Transverse colon (tissue), 4 donors: ENCODE measurements at regions not wholly inside any gene's neighbourhood (a gene's known extent, or its start where the extent isn't known, plus 50 kb on each side); places are given as distances from the start of the nearest gene placed in this dataset.

Source experiments
- POLR2A ChIP-seq: fragments of 450-650 bp; IDR thresholded peaks from one replicate; pipeline ENCODE4 v1.6.1; 2016; ENCODE audit warnings: antibody characterized with exemption, mild to moderate bottlenecking, moderate library complexity
- POLR2AphosphoS5 ChIP-seq, 3 donors: sonication (generic); formaldehyde crosslinking; IDR thresholded peaks; one replicate each; pipeline ENCODE4 v1.6.1; 2016; ENCODE audit warnings: antibody characterized with exemption in 3 of 3
- TF ChIP-seq, protein P1 (sequence below), 5 experiments: fragments of 200-600 bp in 3 of 5; fragments of 450-650 bp in 2 of 5; sonication (generic) in 3 of 5; IDR thresholded peaks; 1 replicate in 2 of 5; 2 replicates in 3 of 5; pipeline ENCODE4 v1.5.1; 2016 to 2017; ENCODE audit warnings: antibody characterized with exemption in 5 of 5, inconsistent platforms in 3 of 5, mild to moderate bottlenecking in 2 of 5, moderate library complexity in 1 of 5

GRCh38 chr10:61320257-61320587 is 133.0 kb downstream of the TMEM26 start:
- no peak for TF ChIP-seq POLR2AphosphoS5 (IDR thresholded peaks at IDR 0.05)
- TF ChIP-seq, protein P1, sequence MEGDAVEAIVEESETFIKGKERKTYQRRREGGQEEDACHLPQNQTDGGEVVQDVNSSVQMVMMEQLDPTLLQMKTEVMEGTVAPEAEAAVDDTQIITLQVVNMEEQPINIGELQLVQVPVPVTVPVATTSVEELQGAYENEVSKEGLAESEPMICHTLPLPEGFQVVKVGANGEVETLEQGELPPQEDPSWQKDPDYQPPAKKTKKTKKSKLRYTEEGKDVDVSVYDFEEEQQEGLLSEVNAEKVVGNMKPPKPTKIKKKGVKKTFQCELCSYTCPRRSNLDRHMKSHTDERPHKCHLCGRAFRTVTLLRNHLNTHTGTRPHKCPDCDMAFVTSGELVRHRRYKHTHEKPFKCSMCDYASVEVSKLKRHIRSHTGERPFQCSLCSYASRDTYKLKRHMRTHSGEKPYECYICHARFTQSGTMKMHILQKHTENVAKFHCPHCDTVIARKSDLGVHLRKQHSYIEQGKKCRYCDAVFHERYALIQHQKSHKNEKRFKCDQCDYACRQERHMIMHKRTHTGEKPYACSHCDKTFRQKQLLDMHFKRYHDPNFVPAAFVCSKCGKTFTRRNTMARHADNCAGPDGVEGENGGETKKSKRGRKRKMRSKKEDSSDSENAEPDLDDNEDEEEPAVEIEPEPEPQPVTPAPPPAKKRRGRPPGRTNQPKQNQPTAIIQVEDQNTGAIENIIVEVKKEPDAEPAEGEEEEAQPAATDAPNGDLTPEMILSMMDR (IDR thresholded peaks at IDR 0.05), result no peak
- no peak for TF ChIP-seq POLR2A
